ENCODE measurements at regions not wholly inside any gene's neighbourhood (a gene's known extent, or its start where the extent isn't known, plus 50 kb on each side); places are given as distances from the start of the nearest gene placed in this dataset.

DNA sequence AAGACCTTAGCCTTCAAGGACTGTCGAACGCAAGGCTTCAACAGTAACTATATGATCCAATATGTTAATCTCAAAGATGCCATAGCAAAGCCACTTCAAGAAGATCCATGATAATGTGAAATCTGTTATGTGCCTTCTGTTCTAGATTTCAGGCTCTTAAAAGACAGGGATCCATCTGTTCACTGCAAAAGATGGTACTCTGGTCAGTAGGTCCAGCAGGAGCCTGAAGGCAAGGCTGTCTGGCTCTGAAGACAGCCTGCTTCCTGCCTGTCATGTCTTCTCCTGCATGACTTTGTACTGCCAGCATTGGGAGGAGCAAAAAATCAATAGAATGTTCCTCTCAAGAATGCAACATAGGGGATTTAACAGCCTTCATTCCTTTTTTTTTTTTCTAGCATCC lies 270.8 kb upstream of the PARD3B start:
- Histone ChIP-seq H3K36me3 (ENCODE audit: insufficient read depth, low read length) (no peaks in the 10 kb centered on the region), H3K4me3 (ENCODE audit: low read length in 2 of 2) (no peak overlapping the region), H3K27me3 (ENCODE audit: insufficient read depth, low read length) (no peaks in the 10 kb centered on the region), H3K9me3 (ENCODE audit: control insufficient read depth in 1 of 2, low read length in 2 of 2) (no peaks in the 10 kb centered on the region), H3K4me1 (ENCODE audit: insufficient read depth, low read length) (no peaks in the 10 kb centered on the region), H3K27ac (ENCODE audit: low read depth, low read length) (no peak overlapping the region)
- peaks cover 3 to 11% (median 9%) of the 10 kb centered on the region in 8 donors for H3K9me3 Mint-ChIP-seq
- DNase-seq: no peak
- no peak overlapping the region for H3K4me3 Mint-ChIP-seq
- POLR2A ChIA-PET (ENCODE audit: partially characterized antibody): no interaction called here
- CTCF ChIA-PET (ENCODE audit: partially characterized antibody): interaction anchor here (1.9 kb wide), 1 partner anchor 10 kb away, joined by 4 read pairs; no protein-coding TSS in a partner anchor
- H3K36me3 Mint-ChIP-seq: peaks cover 0 to 3% of the 10 kb centered on the region in 2 donors
- H3K27ac Mint-ChIP-seq: no peak overlapping the region
- H3K4me1 Mint-ChIP-seq: no peaks in the 10 kb centered on the region
- intact Hi-C loops (cut with micrococcal nuclease): no loop called here
- peaks cover 16 to 25% of the 10 kb centered on the region in 2 donors for H3K27me3 Mint-ChIP-seq

DNA sequence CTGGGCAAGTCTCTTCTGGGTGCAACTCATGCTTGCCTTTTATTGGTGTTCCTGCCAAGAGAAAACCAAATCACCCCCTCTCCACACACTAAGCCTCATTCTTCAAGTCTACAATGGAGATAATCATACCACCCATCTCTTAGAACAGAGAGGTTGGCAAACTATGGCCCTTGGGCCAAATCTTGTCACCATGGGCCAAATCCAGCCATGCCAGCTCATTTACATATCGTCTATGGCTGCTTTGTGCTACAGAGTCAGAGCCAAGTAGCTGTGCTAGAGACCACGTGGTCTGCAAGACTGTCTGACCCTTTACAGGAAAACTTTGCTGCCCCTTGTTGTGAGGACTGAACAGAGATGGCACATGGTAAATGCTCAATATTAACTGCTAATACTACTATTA lies 270.3 kb upstream of the PARD3B start:
- Histone ChIP-seq H3K27ac (ENCODE audit: low read depth, low read length) (no peak overlapping the region), H3K4me3 (ENCODE audit: low read length in 2 of 2) (no peak overlapping the region), H3K9me3 (ENCODE audit: control insufficient read depth in 1 of 2, low read length in 2 of 2) (no peaks in the 10 kb centered on the region), H3K27me3 (ENCODE audit: insufficient read depth, low read length) (no peaks in the 10 kb centered on the region), H3K4me1 (ENCODE audit: insufficient read depth, low read length) (no peaks in the 10 kb centered on the region), H3K36me3 (ENCODE audit: insufficient read depth, low read length) (no peaks in the 10 kb centered on the region)
- H3K27ac Mint-ChIP-seq: no peak overlapping the region
- POLR2A ChIA-PET (ENCODE audit: partially characterized antibody): no interaction called here
- H3K27me3 Mint-ChIP-seq: peaks cover 14 to 25% of the 10 kb centered on the region in 2 donors
- CTCF ChIA-PET (ENCODE audit: partially characterized antibody): interaction anchor here (1.9 kb wide), 1 partner anchor 9 kb away, joined by 4 read pairs; no protein-coding TSS in a partner anchor
- H3K9me3 Mint-ChIP-seq: peaks cover 3 to 11% (median 7%) of the 10 kb centered on the region in 8 donors
- no peak for DNase-seq
- H3K4me1 Mint-ChIP-seq: no peaks in the 10 kb centered on the region
- H3K36me3 Mint-ChIP-seq: peaks cover 0 to 3% of the 10 kb centered on the region in 2 donors
- no peak overlapping the region for H3K4me3 Mint-ChIP-seq
- intact Hi-C loops (cut with micrococcal nuclease): no loop called here

DNA sequence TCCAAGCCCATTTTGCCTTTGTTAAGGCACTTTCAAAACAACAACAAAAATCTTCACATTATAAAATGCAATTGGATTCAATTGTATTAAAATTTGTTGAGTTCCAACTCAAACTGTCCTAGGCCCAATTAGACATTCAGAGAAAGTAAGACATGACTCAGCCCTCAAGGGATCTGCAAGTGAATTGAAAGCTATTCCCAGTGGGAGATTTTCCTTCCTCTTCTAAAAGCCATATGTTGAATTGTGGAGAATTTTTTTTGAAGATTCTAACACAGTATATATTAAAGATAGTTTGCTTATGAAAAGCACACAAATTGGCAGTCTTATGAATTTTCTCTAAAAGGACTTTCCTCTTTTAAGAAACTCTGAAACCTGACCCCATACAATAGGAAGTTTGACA lies 268.0 kb upstream of the PARD3B start:
- no peaks in the 10 kb centered on the region for H3K27me3 ChIP-seq (ENCODE audit: insufficient read depth, low read length)
- no peak overlapping the region for H3K4me3 ChIP-seq (ENCODE audit: low read length in 2 of 2)
- Mint-ChIP-seq H3K4me3 (no peak overlapping the region), H3K9me3 (peaks cover 0 to 3% (median 0%) of the 10 kb centered on the region in 8 donors), H3K27ac (no peak overlapping the region), H3K27me3 (peaks cover 15 to 25% of the 10 kb centered on the region in 2 donors), H3K4me1 (no peaks in the 10 kb centered on the region), H3K36me3 (no peaks in the 10 kb centered on the region)
- DNase-seq: no peak
- H3K9me3 ChIP-seq (ENCODE audit: control insufficient read depth in 1 of 2, low read length in 2 of 2): no peaks in the 10 kb centered on the region
- ChIA-PET POLR2A (ENCODE audit: partially characterized antibody) (no interaction called here), CTCF (ENCODE audit: partially characterized antibody) (no interaction called here)
- no peaks in the 10 kb centered on the region for H3K4me1 ChIP-seq (ENCODE audit: insufficient read depth, low read length)
- no peaks in the 10 kb centered on the region for H3K36me3 ChIP-seq (ENCODE audit: insufficient read depth, low read length)
- intact Hi-C loops (cut with micrococcal nuclease): no loop called here
- H3K27ac ChIP-seq (ENCODE audit: low read depth, low read length): no peak overlapping the region

DNA sequence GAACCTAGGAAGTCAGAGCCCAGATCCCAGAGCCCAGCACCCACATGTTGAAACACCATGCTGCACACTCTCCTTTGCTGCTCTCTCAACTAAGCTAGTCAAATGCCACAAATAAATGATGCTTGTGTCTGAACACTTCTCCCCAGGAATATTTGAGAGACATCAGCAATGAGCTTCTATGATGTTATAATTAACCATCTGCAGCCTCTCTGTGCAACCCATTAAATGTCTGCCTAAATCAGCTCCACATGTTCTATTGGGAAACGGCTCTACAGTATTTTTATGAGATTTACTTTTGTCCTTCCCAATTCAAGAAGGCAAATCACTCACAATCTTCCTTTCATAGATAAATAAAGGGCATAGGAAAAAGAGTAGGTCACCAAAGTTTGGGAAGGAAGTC lies 266.8 kb upstream of the PARD3B start:
- intact Hi-C loops (cut with micrococcal nuclease): no loop called here

DNA sequence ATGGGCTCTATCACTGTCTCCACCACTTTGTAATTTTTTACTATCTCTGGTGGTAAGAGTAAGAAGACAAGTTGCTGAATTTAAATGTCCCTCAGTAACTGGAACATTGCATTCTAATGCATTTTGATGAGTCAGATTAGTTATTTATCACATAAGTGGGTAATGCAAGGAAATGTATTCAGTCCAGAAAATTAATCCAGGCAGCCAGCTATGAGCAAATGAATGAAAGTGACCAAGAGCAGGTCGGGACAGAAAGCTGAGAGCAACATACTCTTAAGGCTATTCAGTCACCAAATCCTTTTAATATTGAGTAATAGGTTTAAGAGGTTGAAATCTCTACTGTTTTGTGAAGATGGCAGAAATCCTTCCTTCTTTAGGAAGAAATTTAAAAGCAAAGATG lies 265.5 kb upstream of the PARD3B start:
- Histone ChIP-seq H3K27me3 (ENCODE audit: insufficient read depth, low read length) (no peaks in the 10 kb centered on the region), H3K9me3 (ENCODE audit: control insufficient read depth in 1 of 2, low read length in 2 of 2) (no peaks in the 10 kb centered on the region), H3K4me3 (ENCODE audit: low read length in 2 of 2) (no peak overlapping the region), H3K36me3 (ENCODE audit: insufficient read depth, low read length) (no peaks in the 10 kb centered on the region), H3K4me1 (ENCODE audit: insufficient read depth, low read length) (no peaks in the 10 kb centered on the region), H3K27ac (ENCODE audit: low read depth, low read length) (no peak overlapping the region)
- Mint-ChIP-seq H3K27ac (no peak overlapping the region), H3K9me3 (peaks cover 0 to 3% (median 0%) of the 10 kb centered on the region in 8 donors), H3K4me1 (no peaks in the 10 kb centered on the region), H3K36me3 (no peaks in the 10 kb centered on the region), H3K4me3 (no peak overlapping the region), H3K27me3 (peaks cover 17 to 20% of the 10 kb centered on the region in 2 donors)
- ChIA-PET POLR2A (ENCODE audit: partially characterized antibody) (no interaction called here), CTCF (ENCODE audit: partially characterized antibody) (no interaction called here)
- intact Hi-C loops (cut with micrococcal nuclease): no loop called here
- no peak for DNase-seq

More for the DNA sequence above, 266.8 kb upstream of the PARD3B start:
- no peaks in the 10 kb centered on the region for H3K36me3 ChIP-seq (ENCODE audit: insufficient read depth, low read length)
- POLR2A ChIA-PET (ENCODE audit: partially characterized antibody): no interaction called here
- H3K9me3 Mint-ChIP-seq: peaks cover 0 to 3% (median 0%) of the 10 kb centered on the region in 8 donors
- no peak overlapping the region for H3K4me3 ChIP-seq (ENCODE audit: low read length in 2 of 2)
- H3K4me3 Mint-ChIP-seq: no peak overlapping the region
- no peaks in the 10 kb centered on the region for H3K36me3 Mint-ChIP-seq
- H3K4me1 Mint-ChIP-seq: no peaks in the 10 kb centered on the region
- DNase-seq: no peak
- H3K27ac Mint-ChIP-seq: no peak overlapping the region
- H3K9me3 ChIP-seq (ENCODE audit: control insufficient read depth in 1 of 2, low read length in 2 of 2): no peaks in the 10 kb centered on the region
- no peaks in the 10 kb centered on the region for H3K4me1 ChIP-seq (ENCODE audit: insufficient read depth, low read length)
- no peak overlapping the region for H3K27ac ChIP-seq (ENCODE audit: low read depth, low read length)
- no peaks in the 10 kb centered on the region for H3K27me3 ChIP-seq (ENCODE audit: insufficient read depth, low read length)
- CTCF ChIA-PET (ENCODE audit: partially characterized antibody): no interaction called here
- peaks cover 13 to 25% of the 10 kb centered on the region in 2 donors for H3K27me3 Mint-ChIP-seq

DNA sequence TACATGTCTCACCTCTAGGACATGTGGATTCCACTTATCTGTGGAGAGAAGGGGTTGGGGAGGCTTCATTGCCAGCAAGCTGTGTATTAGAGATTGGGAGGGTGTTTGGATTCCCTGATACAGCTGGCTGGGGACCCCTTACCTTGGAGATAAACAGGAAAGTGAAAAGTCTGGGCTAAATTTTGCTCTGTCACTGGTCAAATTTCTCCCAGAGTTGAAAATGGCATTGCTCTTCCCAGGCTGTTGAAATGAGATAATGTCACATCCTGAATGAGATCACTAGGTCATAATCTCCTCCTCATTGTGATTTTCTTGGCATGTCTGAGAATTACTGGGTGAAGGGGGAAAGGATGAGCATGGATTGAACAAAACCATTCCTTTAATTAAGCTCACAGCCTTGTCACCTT lies 265.0 kb upstream of the PARD3B start:
- H3K27ac Mint-ChIP-seq: no peak overlapping the region
- no peaks in the 10 kb centered on the region for H3K36me3 Mint-ChIP-seq
- Histone ChIP-seq H3K9me3 (ENCODE audit: control insufficient read depth in 1 of 2, low read length in 2 of 2) (no peaks in the 10 kb centered on the region), H3K27ac (ENCODE audit: low read depth, low read length) (no peak overlapping the region), H3K27me3 (ENCODE audit: insufficient read depth, low read length) (no peaks in the 10 kb centered on the region), H3K4me1 (ENCODE audit: insufficient read depth, low read length) (no peaks in the 10 kb centered on the region), H3K36me3 (ENCODE audit: insufficient read depth, low read length) (no peaks in the 10 kb centered on the region), H3K4me3 (ENCODE audit: low read length in 2 of 2) (no peak overlapping the region)
- H3K4me3 Mint-ChIP-seq: no peak overlapping the region
- peaks cover 14 to 18% of the 10 kb centered on the region in 2 donors for H3K27me3 Mint-ChIP-seq
- DNase-seq: no peak
- H3K4me1 Mint-ChIP-seq: no peaks in the 10 kb centered on the region
- CTCF ChIA-PET (ENCODE audit: partially characterized antibody): no interaction called here
- intact Hi-C loops (cut with micrococcal nuclease): no loop called here
- peaks cover 0 to 2% (median 0%) of the 10 kb centered on the region in 8 donors for H3K9me3 Mint-ChIP-seq
- POLR2A ChIA-PET (ENCODE audit: partially characterized antibody): no interaction called here

DNA sequence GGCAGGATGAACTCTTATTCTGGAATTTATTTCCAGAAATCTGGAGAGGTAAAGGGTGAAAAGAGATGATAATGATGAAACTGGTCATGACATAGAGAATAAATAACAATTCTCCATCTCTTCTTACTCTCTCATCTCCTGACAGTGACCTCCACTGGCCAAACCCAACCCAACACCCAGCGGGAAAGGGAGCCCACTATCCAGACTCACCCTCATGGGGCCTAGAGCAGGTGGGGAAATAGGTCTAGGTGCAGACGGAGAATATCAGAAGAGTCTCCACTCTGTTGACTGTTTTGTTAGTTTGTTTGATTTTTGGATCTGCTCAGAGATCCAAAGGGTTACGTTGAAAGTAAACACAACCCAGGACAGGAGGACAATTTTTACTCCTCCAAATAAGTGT lies 263.2 kb upstream of the PARD3B start:
- no peaks in the 10 kb centered on the region for H3K4me1 Mint-ChIP-seq

DNA sequence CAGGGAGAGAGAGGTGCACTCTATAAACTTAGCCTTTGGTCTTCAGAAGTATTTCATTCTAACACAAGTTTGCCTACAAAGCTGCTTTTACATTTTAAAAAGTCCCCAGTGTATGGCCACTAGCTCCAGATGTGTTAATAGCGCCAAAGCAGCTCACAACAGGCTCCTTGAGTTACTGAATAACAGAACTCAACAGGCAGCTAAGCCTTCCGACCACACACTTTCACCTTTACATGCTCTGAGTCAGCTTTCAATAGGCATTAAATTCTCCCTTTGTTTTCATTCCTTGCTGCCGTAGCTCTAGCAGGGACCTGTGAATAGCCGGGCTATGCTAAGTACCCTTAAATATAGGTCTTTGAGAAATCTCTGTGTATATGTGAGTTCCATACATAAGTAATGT lies 262.8 kb upstream of the PARD3B start:
- H3K36me3 ChIP-seq (ENCODE audit: insufficient read depth, low read length): no peaks in the 10 kb centered on the region
- ChIA-PET CTCF (ENCODE audit: partially characterized antibody) (no interaction called here), POLR2A (ENCODE audit: partially characterized antibody) (no interaction called here)
- no peaks in the 10 kb centered on the region for H3K9me3 ChIP-seq (ENCODE audit: control insufficient read depth in 1 of 2, low read length in 2 of 2)
- H3K27ac Mint-ChIP-seq: no peak overlapping the region
- H3K4me1 ChIP-seq (ENCODE audit: insufficient read depth, low read length): no peaks in the 10 kb centered on the region
- no peaks in the 10 kb centered on the region for H3K9me3 Mint-ChIP-seq
- no peaks in the 10 kb centered on the region for H3K4me1 Mint-ChIP-seq
- H3K36me3 Mint-ChIP-seq: no peaks in the 10 kb centered on the region
- no peak overlapping the region for H3K4me3 ChIP-seq (ENCODE audit: low read length in 2 of 2)
- H3K27ac ChIP-seq (ENCODE audit: low read depth, low read length): no peak overlapping the region
- intact Hi-C loops (cut with micrococcal nuclease): no loop called here
- DNase-seq: no peak
- peaks cover 13 to 14% of the 10 kb centered on the region in 2 donors for H3K27me3 Mint-ChIP-seq
- H3K27me3 ChIP-seq (ENCODE audit: insufficient read depth, low read length): no peaks in the 10 kb centered on the region
- H3K4me3 Mint-ChIP-seq: no peak overlapping the region

More for the DNA sequence above, 263.2 kb upstream of the PARD3B start:
- Histone ChIP-seq H3K27ac (ENCODE audit: low read depth, low read length) (no peak overlapping the region), H3K4me3 (ENCODE audit: low read length in 2 of 2) (no peak overlapping the region), H3K27me3 (ENCODE audit: insufficient read depth, low read length) (no peaks in the 10 kb centered on the region), H3K4me1 (ENCODE audit: insufficient read depth, low read length) (no peaks in the 10 kb centered on the region), H3K36me3 (ENCODE audit: insufficient read depth, low read length) (no peaks in the 10 kb centered on the region), H3K9me3 (ENCODE audit: control insufficient read depth in 1 of 2, low read length in 2 of 2) (no peaks in the 10 kb centered on the region)
- ChIA-PET CTCF (ENCODE audit: partially characterized antibody) (no interaction called here), POLR2A (ENCODE audit: partially characterized antibody) (no interaction called here)
- Mint-ChIP-seq H3K27me3 (peaks cover 11 to 12% of the 10 kb centered on the region in 2 donors), H3K36me3 (no peaks in the 10 kb centered on the region), H3K27ac (no peak overlapping the region), H3K4me3 (no peak overlapping the region), H3K9me3 (no peaks in the 10 kb centered on the region)
- intact Hi-C loops (cut with micrococcal nuclease): no loop called here
- DNase-seq: no peak

Measured in CD4-positive, alpha-beta memory T cell (primary cell).